Mucosa of rectum (tissue), 2 donors: ENCODE measurements at regions not wholly inside any gene's neighbourhood (a gene's known extent, or its start where the extent isn't known, plus 50 kb on each side); places are given as distances from the start of the nearest gene placed in this dataset.
"Not testable (repeated sequence)": the region's sequence is repeated elsewhere in the genome, so short reads cannot be mapped to it uniquely, and the experiment has no call there.

Source experiments
- H3K27ac ChIP-seq, 2 donors: one replicate each; pipeline ENCODE4 v1.7.0; 2013; ENCODE audit warnings: inconsistent platforms in 2 of 2, low read depth in 2 of 2, low read length in 2 of 2
- H3K27me3 ChIP-seq, 2 donors: one replicate each; pipeline ENCODE4 v1.7.0; 2013; ENCODE audit warnings: low read length in 2 of 2; ENCODE audit not compliant: control insufficient read depth in 2 of 2, insufficient read depth in 2 of 2
- H3K36me3 ChIP-seq, 2 donors: one replicate each; pipeline ENCODE4 v1.7.0; 2013; ENCODE audit warnings: low read length in 2 of 2; ENCODE audit not compliant: control insufficient read depth in 2 of 2, insufficient read depth in 2 of 2
- H3K4me1 ChIP-seq, 2 donors: one replicate each; pipeline ENCODE4 v1.7.0; 2013; ENCODE audit warnings: low read length in 2 of 2, mild to moderate bottlenecking in 1 of 2; ENCODE audit not compliant: control insufficient read depth in 2 of 2, insufficient read depth in 2 of 2
- H3K4me3 ChIP-seq, 2 donors: one replicate each; pipeline ENCODE4 v1.7.0; 2013; ENCODE audit warnings: low read length in 2 of 2
- H3K9ac ChIP-seq, 2 donors: one replicate each; pipeline ENCODE4 v1.7.0; 2013; ENCODE audit warnings: low read length in 2 of 2, low read depth in 1 of 2, mild to moderate bottlenecking in 1 of 2
- H3K9me3 ChIP-seq, 2 donors: one replicate each; pipeline ENCODE4 v1.7.0; 2013; ENCODE audit warnings: low read length in 2 of 2; ENCODE audit not compliant: control insufficient read depth in 2 of 2
- donor health status: healthy.
- donor health status: Normal muscosa, but diverticular disease.

GRCh38 chr9:75451045-75451444, 362.7 kb downstream of the OSTF1 start:
- Histone ChIP-seq H3K36me3 (no peaks in the 10 kb centered on the region), H3K9me3 (no peaks in the 10 kb centered on the region), H3K27me3 (no peaks in the 10 kb centered on the region), H3K4me3 (no peak overlapping the region), H3K9ac (no peak overlapping the region), H3K27ac (no peak overlapping the region), H3K4me1 (peaks cover 2 to 18% of the 10 kb centered on the region in 2 donors)

- Histone ChIP-seq H3K4me1 (peaks cover 2 to 18% of the 10 kb centered on the region in 2 donors), H3K27ac (no peak overlapping the region), H3K36me3 (no peaks in the 10 kb centered on the region), H3K4me3 (no peak overlapping the region), H3K27me3 (no peaks in the 10 kb centered on the region), H3K9me3 (no peaks in the 10 kb centered on the region), H3K9ac (no peak overlapping the region)
Measured at GRCh38 chr9:75451505-75451904, 363.2 kb downstream of the OSTF1 start.

- no peak overlapping the region for H3K4me3 ChIP-seq
- no peak overlapping the region for H3K27ac ChIP-seq
- H3K9me3 ChIP-seq, result no peaks in the 10 kb centered on the region
- H3K36me3 ChIP-seq, result no peaks in the 10 kb centered on the region
- no peak overlapping the region for H3K9ac ChIP-seq
- H3K4me1 ChIP-seq, result peaks cover 2 to 18% of the 10 kb centered on the region in 2 donors
- no peaks in the 10 kb centered on the region for H3K27me3 ChIP-seq
Measured at GRCh38 chr9:75452512-75452911, 364.2 kb downstream of the OSTF1 start.

GRCh38 chr9:75454043-75454442, 365.7 kb downstream of the OSTF1 start:
- Histone ChIP-seq H3K27ac (no peak overlapping the region), H3K36me3 (no peaks in the 10 kb centered on the region), H3K4me1 (peaks cover 0 to 9% of the 10 kb centered on the region in 2 donors), H3K27me3 (no peaks in the 10 kb centered on the region), H3K4me3 (no peak overlapping the region), H3K9ac (no peak overlapping the region), H3K9me3 (no peaks in the 10 kb centered on the region)

- Histone ChIP-seq H3K36me3 (no peaks in the 10 kb centered on the region), H3K4me1 (peaks cover 0 to 9% of the 10 kb centered on the region in 2 donors), H3K27ac (no peak overlapping the region), H3K27me3 (no peaks in the 10 kb centered on the region), H3K9ac (no peak overlapping the region), H3K4me3 (no peak overlapping the region), H3K9me3 (no peaks in the 10 kb centered on the region)
Measured at GRCh38 chr9:75454891-75455290, 366.6 kb downstream of the OSTF1 start.

- Histone ChIP-seq H3K4me3 (no peak overlapping the region), H3K4me1 (peaks cover 0 to 9% of the 10 kb centered on the region in 2 donors), H3K27ac (no peak overlapping the region), H3K9ac (no peak overlapping the region), H3K27me3 (no peaks in the 10 kb centered on the region), H3K36me3 (no peaks in the 10 kb centered on the region), H3K9me3 (no peaks in the 10 kb centered on the region)
Measured at GRCh38 chr9:75455444-75455921, 367.2 kb downstream of the OSTF1 start.

GRCh38 chr9:75456698-75457097, 368.4 kb downstream of the OSTF1 start:
- Histone ChIP-seq H3K27ac (no peak overlapping the region), H3K36me3 (no peaks in the 10 kb centered on the region), H3K9ac (no peak overlapping the region), H3K4me1 (peaks cover 0 to 9% of the 10 kb centered on the region in 2 donors), H3K4me3 (no peak overlapping the region), H3K27me3 (no peaks in the 10 kb centered on the region), H3K9me3 (no peaks in the 10 kb centered on the region)

GRCh38 chr9:75457474-75458011, 369.2 kb downstream of the OSTF1 start:
- Histone ChIP-seq H3K27ac (no peak overlapping the region), H3K9ac (no peak overlapping the region), H3K9me3 (no peaks in the 10 kb centered on the region), H3K36me3 (no peaks in the 10 kb centered on the region), H3K27me3 (no peaks in the 10 kb centered on the region), H3K4me1 (peaks cover 0 to 9% of the 10 kb centered on the region in 2 donors), H3K4me3 (no peak overlapping the region)

GRCh38 chr9:75459311-75459710, 371.0 kb downstream of the OSTF1 start:
- not testable (repeated sequence) for H3K36me3 ChIP-seq, H3K4me1 ChIP-seq, H3K9ac ChIP-seq, H3K27me3 ChIP-seq, H3K27ac ChIP-seq, H3K9me3 ChIP-seq, H3K4me3 ChIP-seq

- Histone ChIP-seq H3K9ac (no peak overlapping the region), H3K9me3 (no peaks in the 10 kb centered on the region), H3K27ac (no peak overlapping the region)
Measured at GRCh38 chr9:75461183-75461582, 372.9 kb downstream of the OSTF1 start.

GRCh38 chr9:75462866-75463265, 374.6 kb downstream of the OSTF1 start:
- Histone ChIP-seq H3K9me3 (no peaks in the 10 kb centered on the region), H3K27ac (no peak overlapping the region), H3K9ac (no peak overlapping the region), H3K4me3 (no peak overlapping the region), H3K36me3 (no peaks in the 10 kb centered on the region), H3K27me3 (no peaks in the 10 kb centered on the region), H3K4me1 (no peaks in the 10 kb centered on the region)

More at GRCh38 chr9:75461183-75461582, 372.9 kb downstream of the OSTF1 start:
- Histone ChIP-seq H3K4me1 (no peaks in the 10 kb centered on the region), H3K4me3 (no peak overlapping the region), H3K36me3 (no peaks in the 10 kb centered on the region), H3K27me3 (no peaks in the 10 kb centered on the region)
